ENCODE measurements at regions not wholly inside any gene's neighbourhood (a gene's known extent, or its start where the extent isn't known, plus 50 kb on each side); places are given as distances from the start of the nearest gene placed in this dataset.

GRCh38 chr1:50318428-50318827 lies 104.8 kb downstream of the DMRTA2 start (continued):
- TF ChIP-seq TCF3 (IDR thresholded peaks at IDR 0.05; ENCODE audit: borderline replicate concordance, insufficient read depth, low read depth, low read length) (no peak), HDAC6 (IDR thresholded peaks at IDR 0.05; ENCODE audit: unreplicated experiment) (no peak)
- TF ChIP-seq, protein P1, sequence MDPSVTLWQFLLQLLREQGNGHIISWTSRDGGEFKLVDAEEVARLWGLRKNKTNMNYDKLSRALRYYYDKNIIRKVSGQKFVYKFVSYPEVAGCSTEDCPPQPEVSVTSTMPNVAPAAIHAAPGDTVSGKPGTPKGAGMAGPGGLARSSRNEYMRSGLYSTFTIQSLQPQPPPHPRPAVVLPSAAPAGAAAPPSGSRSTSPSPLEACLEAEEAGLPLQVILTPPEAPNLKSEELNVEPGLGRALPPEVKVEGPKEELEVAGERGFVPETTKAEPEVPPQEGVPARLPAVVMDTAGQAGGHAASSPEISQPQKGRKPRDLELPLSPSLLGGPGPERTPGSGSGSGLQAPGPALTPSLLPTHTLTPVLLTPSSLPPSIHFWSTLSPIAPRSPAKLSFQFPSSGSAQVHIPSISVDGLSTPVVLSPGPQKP (IDR thresholded peaks at IDR 0.05; ENCODE audit: low read depth, low read length), result no peak

DNA sequence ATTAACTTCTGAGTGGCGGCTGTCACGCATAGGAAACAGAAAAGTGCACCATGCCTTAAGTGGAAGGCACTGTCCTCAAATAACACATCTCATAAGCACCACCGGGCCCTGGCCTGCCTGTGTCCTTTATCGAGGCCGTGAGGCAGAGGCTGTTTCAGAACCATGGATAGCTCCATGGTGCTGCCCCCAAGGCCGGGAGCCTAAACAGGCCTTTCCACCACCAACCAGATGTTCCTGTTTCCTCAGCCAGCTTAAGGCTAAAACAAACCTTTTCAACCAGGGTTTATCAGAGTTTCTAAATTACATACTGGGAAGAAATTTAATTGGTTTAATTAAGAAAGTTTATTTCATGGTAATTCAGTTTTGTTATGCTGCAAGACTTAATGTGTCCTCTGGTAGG lies 114.4 kb downstream of the DMRTA2 start:
- SMC1A ChIA-PET (ENCODE audit: uncharacterized antibody, unreplicated experiment), result no interaction called here
- Histone ChIP-seq H3K36me3 (ENCODE audit: control insufficient read depth in 2 of 2, insufficient read depth in 2 of 2, low read length in 1 of 2) (no peaks in the 10 kb centered on the region), H3K4me1 (ENCODE audit: control insufficient read depth, insufficient read depth, low read length) (no peaks in the 10 kb centered on the region), H3K27ac (ENCODE audit: control insufficient read depth, insufficient read depth) (no peak overlapping the region), H3K9ac (ENCODE audit: control insufficient read depth, insufficient read depth, low read length) (no peak overlapping the region), H3K9me3 (replicated peaks; ENCODE audit: control insufficient read depth, insufficient read depth, low read length) (no peaks in the 10 kb centered on the region), H3K79me2 (ENCODE audit: control insufficient read depth, insufficient read depth, low read length) (no peaks in the 10 kb centered on the region), H3K27me3 (replicated peaks in 1 of 2; ENCODE audit: control insufficient read depth in 2 of 2, insufficient read depth in 2 of 2, low read length in 1 of 2) (no peaks in the 10 kb centered on the region), H3K4me3 (no peak overlapping the region), H3K4me2 (ENCODE audit: control insufficient read depth, insufficient read depth) (no peak overlapping the region), H4K20me1 (ENCODE audit: control insufficient read depth, insufficient read depth) (no peaks in the 10 kb centered on the region), H2AFZ (ENCODE audit: control insufficient read depth, low read depth, low read length) (no peak overlapping the region)
- 11% methylated on average over 6 of the region's 6 CpGs for WGBS (ENCODE audit: insufficient coverage, insufficient replicate concordance, low lambda C conversion rate, missing lambda C conversion rate)
- RAD21 ChIA-PET (ENCODE audit: unreplicated experiment), result no interaction called here
- FAIRE-seq (no peak), ATAC-seq (peak; percentile 74), DNase-seq (ENCODE audit: low read depth, low spot score) (no peak)
- TF ChIP-seq NFXL1 (IDR thresholded peaks at IDR 0.05; ENCODE audit: borderline replicate concordance) (no peak), REST (IDR thresholded peaks at IDR 0.05; ENCODE audit: low read depth, low read length) (peak; percentile 95), EZH2 (IDR thresholded peaks at IDR 0.05; ENCODE audit: borderline replicate concordance, control insufficient read depth, low read depth, low read length) (no peak), RAD51 (IDR thresholded peaks at IDR 0.05) (no peak), HSF1 (IDR thresholded peaks at IDR 0.05; ENCODE audit: low read depth, low read length) (no peak), ESRRA (IDR thresholded peaks at IDR 0.05; ENCODE audit: low read length) (no peak), ZBTB40 (IDR thresholded peaks at IDR 0.05; ENCODE audit: borderline replicate concordance) (no peak)
- CTCF ChIA-PET, result no interaction called here
- POLR2A ChIA-PET, result no interaction called here
- intact Hi-C loops (cut with micrococcal nuclease; ENCODE audit: unreplicated experiment), result no loop called here
- BruUV-seq (replicated peaks), result no TSS peak
- in situ Hi-C loops (cut with MboI), result no loop called here

Measured in GM12878 (cell line).